ENCODE measurements at regions not wholly inside any gene's neighbourhood (a gene's known extent, or its start where the extent isn't known, plus 50 kb on each side); places are given as distances from the start of the nearest gene placed in this dataset.

- H3K4me3 Mint-ChIP-seq = no peak overlapping the region
Measured at GRCh38 chr7:26928703-26929347, 64.4 kb upstream of the SKAP2 start.

GRCh38 chr7:26925768-26926167 lies 61.4 kb upstream of the SKAP2 start:
- Histone ChIP-seq H3K27me3 (ENCODE audit: control insufficient read depth in 1 of 2, insufficient read depth in 2 of 2, low read length in 2 of 2) (no peaks in the 10 kb centered on the region), H3K36me3 (ENCODE audit: insufficient read depth, low read length) (no peaks in the 10 kb centered on the region), H3K27ac (ENCODE audit: low read depth in 1 of 2, low read length in 2 of 2) (no peak overlapping the region), H3K4me3 (ENCODE audit: low read length) (no peak overlapping the region), H3K9me3 (ENCODE audit: control insufficient read depth in 1 of 2, insufficient read depth in 1 of 2, low read length in 2 of 2) (no peaks in the 10 kb centered on the region), H3K4me1 (ENCODE audit: insufficient read depth, low read length) (no peaks in the 10 kb centered on the region)
- Mint-ChIP-seq H3K27ac (no peak overlapping the region), H3K27me3 (peaks cover 20% of the 10 kb centered on the region), H3K36me3 (ENCODE audit: low read depth) (no peaks in the 10 kb centered on the region), H3K9me3 (no peaks in the 10 kb centered on the region), H3K4me3 (no peak overlapping the region), H3K4me1 (ENCODE audit: low read depth) (no peaks in the 10 kb centered on the region)
- DNase-seq (no peak), ATAC-seq (ENCODE audit: poor library complexity) (no peak)
- intact Hi-C loops (cut with DNase I, micrococcal nuclease) = no loop called here
- TF ChIP-seq CTCF (IDR thresholded peaks at IDR 0.05) = no peak
- ChIA-PET POLR2A (no interaction called here), CTCF (no interaction called here)

More at GRCh38 chr7:26928703-26929347, 64.4 kb upstream of the SKAP2 start:
- ChIA-PET POLR2A (no interaction called here), CTCF (no interaction called here)
- DNase-seq (no peak), ATAC-seq (ENCODE audit: poor library complexity) (no peak)
- Histone ChIP-seq H3K27me3 (ENCODE audit: control insufficient read depth in 1 of 2, insufficient read depth in 2 of 2, low read length in 2 of 2) (peaks cover 0 to 5% of the 10 kb centered on the region in 2 experiments), H3K36me3 (ENCODE audit: insufficient read depth, low read length) (no peaks in the 10 kb centered on the region), H3K9me3 (ENCODE audit: control insufficient read depth in 1 of 2, insufficient read depth in 1 of 2, low read length in 2 of 2) (no peaks in the 10 kb centered on the region), H3K27ac (ENCODE audit: low read depth in 1 of 2, low read length in 2 of 2) (no peak overlapping the region), H3K4me1 (ENCODE audit: insufficient read depth, low read length) (no peaks in the 10 kb centered on the region), H3K4me3 (ENCODE audit: low read length) (no peak overlapping the region)
- Mint-ChIP-seq H3K36me3 (ENCODE audit: low read depth) (no peaks in the 10 kb centered on the region), H3K27me3 (peaks cover 20% of the 10 kb centered on the region), H3K27ac (no peak overlapping the region), H3K9me3 (no peaks in the 10 kb centered on the region), H3K4me1 (ENCODE audit: low read depth) (no peaks in the 10 kb centered on the region)
- intact Hi-C loops (cut with DNase I, micrococcal nuclease) = no loop called here
- TF ChIP-seq CTCF (IDR thresholded peaks at IDR 0.05) = no peak

- H3K9me3 ChIP-seq (ENCODE audit: control insufficient read depth in 1 of 2, insufficient read depth in 1 of 2, low read length in 2 of 2) = no peaks in the 10 kb centered on the region
- ChIA-PET CTCF (no interaction called here), POLR2A (no interaction called here)
- ATAC-seq (ENCODE audit: poor library complexity) = no peak
- no peak overlapping the region for H3K4me3 ChIP-seq (ENCODE audit: low read length)
- H3K27me3 Mint-ChIP-seq = peaks cover 25% of the 10 kb centered on the region
- H3K27ac ChIP-seq (ENCODE audit: low read depth in 1 of 2, low read length in 2 of 2) = no peak overlapping the region
- no peaks in the 10 kb centered on the region for H3K4me1 Mint-ChIP-seq (ENCODE audit: low read depth)
- no peaks in the 10 kb centered on the region for H3K4me1 ChIP-seq (ENCODE audit: insufficient read depth, low read length)
- no peaks in the 10 kb centered on the region for H3K9me3 Mint-ChIP-seq
- H3K27ac Mint-ChIP-seq = no peak overlapping the region
- H3K27me3 ChIP-seq (ENCODE audit: control insufficient read depth in 1 of 2, insufficient read depth in 2 of 2, low read length in 2 of 2) = peaks cover 0 to 4% of the 10 kb centered on the region in 2 experiments
- no peak for TF ChIP-seq CTCF (IDR thresholded peaks at IDR 0.05)
- no peak for DNase-seq
- no peaks in the 10 kb centered on the region for H3K36me3 ChIP-seq (ENCODE audit: insufficient read depth, low read length)
- intact Hi-C loops (cut with DNase I, micrococcal nuclease) = no loop called here
- H3K36me3 Mint-ChIP-seq (ENCODE audit: low read depth) = no peaks in the 10 kb centered on the region
- no peak overlapping the region for H3K4me3 Mint-ChIP-seq
Measured at GRCh38 chr7:26924149-26924767, 59.9 kb upstream of the SKAP2 start.

Data from CD4-positive, alpha-beta T cell (primary cell).